T-helper 1 cell treated with Interleukin-12 subunit alpha and Interleukin-12 subunit beta and Interleukin-4 antibody, amounts not matched to agents 30 μg/mL and 1 μg/mL, for 36 hours (primary cell): ENCODE measurements at regions not wholly inside any gene's neighbourhood (a gene's known extent, or its start where the extent isn't known, plus 50 kb on each side); places are given as distances from the start of the nearest gene placed in this dataset.
A peak's percentile ranks its signal among the peaks of the same experiment; 100 is the strongest.

Experiments used
- H3K27ac Mint-ChIP-seq: one replicate; pipeline ENCODE4 v1.8.0; 2021; ENCODE audit warnings: mild to moderate bottlenecking, mixed read lengths
- H3K27me3 Mint-ChIP-seq: one replicate; pipeline ENCODE4 v1.8.0; 2021; ENCODE audit warnings: low read depth, mixed read lengths
- H3K36me3 Mint-ChIP-seq: one replicate; pipeline ENCODE4 v1.8.0; 2021; ENCODE audit warnings: low read depth, mixed read lengths
- H3K4me1 Mint-ChIP-seq: one replicate; pipeline ENCODE4 v1.8.0; 2021; ENCODE audit warnings: low read depth, mixed read lengths
- H3K4me3 Mint-ChIP-seq: one replicate; pipeline ENCODE4 v1.8.0; 2021; ENCODE audit warnings: mild to moderate bottlenecking, moderate library complexity, mixed read lengths
- H3K9me3 Mint-ChIP-seq: one replicate; pipeline ENCODE4 v1.8.0; 2021; ENCODE audit warnings: mixed read lengths

DNA sequence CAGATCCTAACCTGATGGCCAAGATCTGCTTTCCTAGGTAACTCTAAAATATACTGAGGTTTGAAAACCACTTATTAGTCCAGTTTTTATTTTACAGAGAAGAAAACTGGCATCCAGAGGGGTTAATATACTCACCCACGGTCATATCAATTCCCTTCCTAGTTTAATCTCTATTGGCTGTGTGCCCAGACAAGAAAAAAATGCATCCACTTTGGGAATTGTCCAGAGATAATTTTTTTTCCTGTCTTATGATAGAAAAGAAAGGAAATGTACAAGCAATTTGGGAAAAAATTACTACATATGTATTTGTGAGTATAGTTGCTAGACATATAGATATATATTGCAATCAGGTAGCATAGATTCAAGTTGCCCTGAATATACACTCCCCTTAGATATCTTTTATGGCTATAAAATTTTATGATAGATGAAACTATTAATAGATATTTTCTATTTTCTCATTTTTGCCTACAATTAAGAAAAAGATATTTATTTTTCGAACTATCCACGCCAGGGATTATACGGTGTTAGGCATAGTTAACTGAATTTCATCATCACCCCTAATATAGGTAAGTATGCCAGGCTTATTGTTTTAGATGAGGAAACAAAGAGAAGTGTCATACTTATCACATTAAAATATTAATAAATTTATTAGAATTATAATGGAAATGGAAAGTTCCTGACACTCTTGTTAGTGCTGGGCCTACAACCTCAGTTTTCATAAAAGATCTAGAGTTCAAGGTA lies 100.5 kb upstream of the SLC38A2 start:
- H3K36me3 Mint-ChIP-seq, result peaks cover 8% of the 10 kb centered on the region
- H3K9me3 Mint-ChIP-seq, result no peaks in the 10 kb centered on the region
- no peaks in the 10 kb centered on the region for H3K27me3 Mint-ChIP-seq
- H3K4me3 Mint-ChIP-seq, result peak overlapping the region; percentile 22
- peak overlapping the region; percentile 64 for H3K27ac Mint-ChIP-seq
- peaks cover 34% of the 10 kb centered on the region for H3K4me1 Mint-ChIP-seq

DNA sequence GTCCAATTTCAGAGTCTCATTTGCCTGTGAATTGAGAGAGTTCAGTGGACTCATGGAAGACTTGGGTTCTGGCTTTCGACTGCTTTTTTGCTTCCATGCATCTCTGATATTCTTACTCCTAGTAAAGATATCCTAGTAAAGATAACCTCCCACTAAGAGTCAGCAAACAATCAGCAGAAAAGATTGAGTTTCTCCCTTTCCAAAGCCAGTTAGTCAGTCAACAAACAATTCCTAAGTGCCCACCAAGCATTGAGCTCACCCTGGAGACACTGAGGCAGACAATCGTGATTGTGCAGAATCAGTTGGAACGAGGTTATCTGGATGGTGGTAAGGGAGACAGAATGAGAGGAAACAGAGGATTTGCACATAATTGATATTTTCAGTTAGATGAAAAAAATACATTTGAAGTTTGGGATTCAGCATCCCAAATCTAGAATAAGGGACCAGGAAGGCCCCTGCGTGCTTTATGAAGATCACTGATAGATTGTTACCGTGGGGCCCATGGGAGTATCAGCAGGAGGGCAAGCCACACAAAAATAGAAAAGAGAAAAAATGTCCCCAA lies 99.7 kb upstream of the SLC38A2 start:
- Mint-ChIP-seq H3K27me3 (no peaks in the 10 kb centered on the region), H3K9me3 (no peaks in the 10 kb centered on the region), H3K36me3 (peaks cover 2% of the 10 kb centered on the region), H3K4me1 (peaks cover 27% of the 10 kb centered on the region), H3K4me3 (no peak overlapping the region), H3K27ac (no peak overlapping the region)

DNA sequence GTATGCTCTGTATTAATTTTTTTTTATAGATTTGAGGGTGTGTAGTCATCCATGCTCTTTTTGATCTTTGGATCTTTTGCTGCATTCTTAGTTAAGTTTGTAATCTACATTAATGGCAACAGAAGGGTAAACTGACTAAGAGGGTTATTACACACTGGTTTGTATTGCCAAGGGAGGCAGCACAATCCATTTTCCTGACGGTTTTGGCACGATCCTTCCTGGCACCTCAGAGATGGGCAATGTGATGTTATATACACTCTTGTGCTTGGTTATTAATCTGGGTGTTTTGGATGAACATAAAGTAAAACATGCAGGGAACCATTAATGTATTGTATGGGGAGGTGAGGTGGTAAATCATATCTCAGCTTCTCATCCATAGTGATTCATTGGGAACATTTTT lies 98.8 kb upstream of the SLC38A2 start:
- H3K9me3 Mint-ChIP-seq, result no peaks in the 10 kb centered on the region
- no peaks in the 10 kb centered on the region for H3K27me3 Mint-ChIP-seq
- peak overlapping the region; percentile 25 for H3K4me3 Mint-ChIP-seq
- H3K27ac Mint-ChIP-seq, result no peak overlapping the region
- H3K36me3 Mint-ChIP-seq, result peaks cover 7% of the 10 kb centered on the region
- peaks cover 26% of the 10 kb centered on the region for H3K4me1 Mint-ChIP-seq

DNA sequence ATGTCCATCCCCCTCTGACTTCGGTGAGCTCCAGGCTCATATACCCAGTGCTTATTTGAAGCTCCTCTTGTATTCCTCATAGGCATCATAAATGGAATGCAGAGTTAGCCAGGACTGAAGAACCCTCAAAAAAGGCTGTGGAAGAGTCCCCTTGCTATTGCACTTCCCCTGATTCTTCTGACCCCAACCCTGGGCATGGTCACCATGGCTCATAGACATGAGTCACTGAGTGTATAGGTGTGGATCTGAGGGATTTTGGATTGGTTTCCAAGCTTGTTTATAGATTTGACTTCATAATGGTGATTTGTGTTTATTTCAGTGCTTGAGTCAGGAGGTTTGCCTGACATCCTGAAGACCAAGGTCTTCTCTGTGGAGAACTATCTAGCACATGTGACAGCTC lies 98.4 kb upstream of the SLC38A2 start:
- Mint-ChIP-seq H3K27ac (peak overlapping the region; percentile 59), H3K27me3 (no peaks in the 10 kb centered on the region), H3K9me3 (no peaks in the 10 kb centered on the region), H3K4me1 (peaks cover 25% of the 10 kb centered on the region), H3K4me3 (peak overlapping the region; percentile 25), H3K36me3 (peaks cover 8% of the 10 kb centered on the region)

DNA sequence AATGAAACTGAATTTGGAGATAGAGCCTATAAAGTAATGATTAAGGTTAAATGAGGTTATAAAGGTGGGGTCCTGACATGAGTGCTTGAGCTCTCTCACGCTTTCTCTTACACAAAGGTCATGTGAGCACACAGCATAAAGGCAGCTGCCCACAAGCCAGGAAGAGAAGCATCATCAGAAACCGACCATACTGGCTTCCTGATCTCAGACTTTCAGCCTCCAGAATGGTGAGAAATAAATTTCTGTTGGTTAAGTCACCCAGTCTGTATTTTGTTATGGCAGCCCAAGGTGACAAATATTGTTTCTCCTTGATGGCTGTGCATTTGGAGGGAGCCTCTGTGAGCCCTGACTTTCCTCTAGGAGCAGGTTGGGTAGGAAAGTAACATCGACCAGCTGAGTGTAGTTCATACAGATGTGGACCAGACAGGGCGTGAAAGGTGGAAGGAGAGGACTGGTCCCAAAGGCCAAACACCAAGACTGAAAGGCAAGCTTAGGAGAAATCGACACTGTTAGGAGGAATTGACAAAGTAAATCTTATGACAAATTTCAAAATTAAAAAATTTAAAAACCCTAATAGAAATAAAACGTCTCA lies 97.6 kb upstream of the SLC38A2 start:
- Mint-ChIP-seq H3K36me3 (peaks cover 12% of the 10 kb centered on the region), H3K4me3 (peak overlapping the region; percentile 75), H3K4me1 (peaks cover 25% of the 10 kb centered on the region), H3K9me3 (peaks cover 5% of the 10 kb centered on the region), H3K27me3 (no peaks in the 10 kb centered on the region), H3K27ac (peak overlapping the region; percentile 85)

DNA sequence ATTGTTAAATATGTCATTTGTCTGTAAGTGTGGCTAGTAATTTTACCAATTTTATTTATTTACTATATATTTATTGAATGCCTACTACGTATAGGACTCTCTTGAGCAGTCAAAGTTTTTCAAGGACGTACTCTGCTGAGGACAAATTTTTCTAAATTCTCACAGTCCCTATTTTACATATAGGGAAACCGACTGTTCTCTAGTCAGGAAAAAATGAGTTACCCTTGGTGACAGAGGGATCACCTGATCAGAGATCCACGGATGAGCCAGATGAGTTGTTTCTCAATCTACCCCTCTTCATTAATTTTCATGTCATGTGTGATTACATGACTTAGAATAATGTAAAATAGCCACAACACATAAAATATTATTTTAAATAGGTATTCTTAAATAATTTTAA lies 96.2 kb upstream of the SLC38A2 start:
- peaks cover 15% of the 10 kb centered on the region for H3K9me3 Mint-ChIP-seq
- peaks cover 23% of the 10 kb centered on the region for H3K4me1 Mint-ChIP-seq
- H3K27me3 Mint-ChIP-seq, result no peaks in the 10 kb centered on the region
- peaks cover 14% of the 10 kb centered on the region for H3K36me3 Mint-ChIP-seq
- H3K4me3 Mint-ChIP-seq, result no peak overlapping the region
- H3K27ac Mint-ChIP-seq, result no peak overlapping the region

DNA sequence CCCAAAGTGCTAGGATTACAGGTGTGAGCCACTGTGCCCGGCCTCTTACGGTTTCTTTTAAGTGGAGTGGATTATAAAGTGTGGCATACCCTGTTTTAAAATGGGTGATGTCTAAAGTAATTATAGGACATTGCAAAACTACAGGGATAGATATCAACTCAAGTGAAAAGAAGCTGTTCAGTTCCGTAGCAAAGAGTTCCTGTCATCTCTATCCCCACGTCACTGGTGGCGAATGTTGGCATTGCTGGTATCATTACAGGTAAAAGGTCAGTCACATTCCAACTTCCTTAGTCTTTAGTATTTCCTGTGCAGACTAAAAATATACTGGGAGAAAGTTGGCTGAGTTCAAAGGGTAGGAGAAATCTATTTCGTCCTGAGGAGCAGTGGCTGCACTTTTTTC lies 95.6 kb upstream of the SLC38A2 start:
- Mint-ChIP-seq H3K27me3 (no peaks in the 10 kb centered on the region), H3K27ac (no peak overlapping the region), H3K9me3 (peaks cover 15% of the 10 kb centered on the region), H3K4me3 (no peak overlapping the region), H3K4me1 (peaks cover 20% of the 10 kb centered on the region), H3K36me3 (peaks cover 14% of the 10 kb centered on the region)

DNA sequence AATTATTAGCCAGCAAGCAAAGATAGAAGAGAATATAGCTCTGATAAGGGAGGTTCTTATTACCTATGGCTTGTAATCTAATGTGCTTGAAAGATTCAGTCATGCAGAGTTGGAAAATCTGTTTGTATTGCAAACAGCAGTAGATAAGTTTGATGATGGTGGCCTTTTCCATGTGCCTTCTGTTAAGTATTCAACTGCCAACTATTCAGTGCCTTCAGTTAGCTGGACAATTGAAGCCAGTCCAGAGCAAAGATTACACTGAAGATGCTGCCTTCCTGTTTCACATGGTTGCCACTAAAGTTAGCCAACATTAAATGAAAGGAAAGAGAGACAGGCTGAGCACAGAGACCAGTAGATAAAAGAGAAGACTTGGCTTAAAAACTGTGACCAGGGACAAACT lies 92.7 kb upstream of the SLC38A2 start:
- H3K4me3 Mint-ChIP-seq, result no peak overlapping the region
- H3K27ac Mint-ChIP-seq, result no peak overlapping the region
- peaks cover 23% of the 10 kb centered on the region for H3K4me1 Mint-ChIP-seq
- H3K27me3 Mint-ChIP-seq, result no peaks in the 10 kb centered on the region
- H3K9me3 Mint-ChIP-seq, result peaks cover 15% of the 10 kb centered on the region
- peaks cover 18% of the 10 kb centered on the region for H3K36me3 Mint-ChIP-seq

DNA sequence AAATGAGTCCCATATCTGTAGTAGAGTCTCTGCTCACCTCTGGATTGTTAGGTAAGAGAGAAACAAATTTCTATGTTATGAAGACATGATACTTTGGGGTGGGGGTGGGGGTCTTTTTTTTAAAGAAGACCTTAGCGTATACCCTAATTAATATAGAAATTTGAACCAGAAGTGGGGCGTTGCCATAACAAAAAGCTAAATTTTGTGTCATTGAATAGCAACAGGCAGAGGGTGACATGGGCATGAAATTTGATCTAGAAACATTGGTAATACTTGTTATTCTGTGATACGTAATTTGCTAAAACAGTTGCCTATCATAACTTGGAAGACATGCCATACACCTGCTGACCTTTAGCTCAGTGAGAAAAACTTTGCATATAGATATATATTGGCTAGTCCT lies 92.3 kb upstream of the SLC38A2 start:
- Mint-ChIP-seq H3K4me3 (no peak overlapping the region), H3K4me1 (peaks cover 23% of the 10 kb centered on the region), H3K27me3 (no peaks in the 10 kb centered on the region), H3K36me3 (peaks cover 19% of the 10 kb centered on the region), H3K9me3 (peaks cover 15% of the 10 kb centered on the region), H3K27ac (no peak overlapping the region)

DNA sequence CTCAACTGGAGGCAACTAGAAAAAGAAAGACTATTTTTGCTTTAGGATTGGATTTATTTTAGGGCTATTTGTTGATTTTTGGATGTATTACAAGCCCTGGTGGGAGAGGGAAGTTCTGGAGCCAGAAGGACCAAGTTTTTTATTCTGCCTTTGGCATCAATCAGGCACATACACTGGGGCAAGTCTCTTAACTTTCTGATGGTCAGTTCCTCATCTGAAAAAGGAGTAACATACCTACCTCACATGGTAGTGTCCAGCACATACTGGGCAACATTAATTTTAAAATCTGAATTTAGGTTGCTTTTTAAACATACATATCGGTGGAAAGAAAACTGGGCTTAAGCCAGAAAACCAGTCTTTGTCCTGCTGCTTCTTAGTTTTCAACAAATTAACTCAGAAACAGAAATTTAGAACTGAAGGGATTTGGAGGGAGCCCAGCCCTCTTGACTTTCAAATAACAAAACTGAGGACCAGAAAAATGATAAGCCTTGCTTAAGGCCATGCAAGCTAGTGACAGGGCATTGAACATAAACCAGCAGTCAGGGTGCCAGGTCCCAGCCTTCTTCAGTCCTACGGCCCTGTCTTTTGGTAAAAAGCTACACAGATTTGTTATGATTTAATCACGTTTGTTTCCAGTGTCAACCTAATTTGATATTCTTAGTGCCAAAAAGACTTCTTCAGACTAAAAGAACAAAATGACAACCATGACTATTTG lies 90.2 kb upstream of the SLC38A2 start:
- no peaks in the 10 kb centered on the region for H3K27me3 Mint-ChIP-seq
- H3K4me3 Mint-ChIP-seq, result no peak overlapping the region
- H3K36me3 Mint-ChIP-seq, result peaks cover 19% of the 10 kb centered on the region
- peaks cover 15% of the 10 kb centered on the region for H3K9me3 Mint-ChIP-seq
- no peak overlapping the region for H3K27ac Mint-ChIP-seq
- H3K4me1 Mint-ChIP-seq, result peaks cover 38% of the 10 kb centered on the region

DNA sequence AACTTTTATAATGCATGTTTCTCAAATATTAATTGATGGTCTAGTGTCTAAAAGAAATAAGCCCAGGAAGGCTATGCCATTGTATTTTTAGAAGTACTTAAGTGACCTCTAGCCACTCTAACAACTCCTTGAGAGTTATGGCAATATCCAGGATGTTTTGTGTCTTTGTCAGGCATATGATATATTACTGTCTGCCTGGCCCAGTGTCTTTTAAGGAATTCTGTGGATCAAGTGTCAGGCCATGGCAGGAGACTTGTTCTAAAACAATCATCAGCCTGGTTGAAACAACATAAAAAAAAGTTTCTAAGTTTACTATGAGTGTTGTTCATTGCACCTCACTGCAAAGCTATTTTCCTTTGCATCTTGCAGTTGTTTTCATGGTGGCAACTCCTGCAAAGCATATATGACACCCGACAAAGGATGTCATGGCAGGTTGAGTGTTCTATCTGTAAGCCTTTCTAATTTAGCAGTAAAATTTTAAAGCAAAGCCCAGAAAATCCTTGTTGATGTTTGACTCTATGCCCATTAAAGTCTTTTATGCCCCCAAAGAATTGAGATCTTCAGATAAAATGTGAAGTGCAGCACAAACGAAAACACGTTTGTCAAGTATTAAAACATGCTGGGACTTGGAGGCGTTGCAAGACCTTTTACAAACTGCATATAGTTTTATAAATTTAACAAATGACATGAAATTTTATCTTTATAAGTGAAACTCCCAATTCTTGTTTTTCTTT lies 89.5 kb upstream of the SLC38A2 start:
- no peaks in the 10 kb centered on the region for H3K27me3 Mint-ChIP-seq
- H3K4me1 Mint-ChIP-seq, result peaks cover 39% of the 10 kb centered on the region
- H3K27ac Mint-ChIP-seq, result no peak overlapping the region
- no peak overlapping the region for H3K4me3 Mint-ChIP-seq
- peaks cover 15% of the 10 kb centered on the region for H3K9me3 Mint-ChIP-seq
- H3K36me3 Mint-ChIP-seq, result peaks cover 17% of the 10 kb centered on the region

DNA sequence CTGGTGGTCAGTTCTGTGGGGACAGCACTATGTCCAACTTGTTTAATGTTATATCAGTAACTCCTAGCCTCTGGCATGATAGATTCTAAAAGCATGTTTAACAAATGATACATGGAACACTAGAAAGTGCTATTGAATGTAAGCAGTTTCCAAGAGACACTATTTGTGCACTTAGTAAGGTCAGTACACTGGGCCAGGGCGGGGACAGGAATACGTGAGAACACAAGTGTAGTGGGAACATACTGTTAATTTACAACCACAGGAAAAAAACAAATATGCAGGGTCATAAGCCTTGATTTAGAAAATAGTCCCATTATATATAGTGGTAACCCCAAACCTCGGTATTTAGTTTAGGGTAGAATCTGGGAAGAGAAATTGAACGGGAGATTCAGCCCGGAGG lies 88.9 kb upstream of the SLC38A2 start:
- H3K27me3 Mint-ChIP-seq, result no peaks in the 10 kb centered on the region
- H3K4me3 Mint-ChIP-seq, result no peak overlapping the region
- H3K4me1 Mint-ChIP-seq, result peaks cover 42% of the 10 kb centered on the region
- no peak overlapping the region for H3K27ac Mint-ChIP-seq
- H3K36me3 Mint-ChIP-seq, result peaks cover 17% of the 10 kb centered on the region
- H3K9me3 Mint-ChIP-seq, result peaks cover 15% of the 10 kb centered on the region

DNA sequence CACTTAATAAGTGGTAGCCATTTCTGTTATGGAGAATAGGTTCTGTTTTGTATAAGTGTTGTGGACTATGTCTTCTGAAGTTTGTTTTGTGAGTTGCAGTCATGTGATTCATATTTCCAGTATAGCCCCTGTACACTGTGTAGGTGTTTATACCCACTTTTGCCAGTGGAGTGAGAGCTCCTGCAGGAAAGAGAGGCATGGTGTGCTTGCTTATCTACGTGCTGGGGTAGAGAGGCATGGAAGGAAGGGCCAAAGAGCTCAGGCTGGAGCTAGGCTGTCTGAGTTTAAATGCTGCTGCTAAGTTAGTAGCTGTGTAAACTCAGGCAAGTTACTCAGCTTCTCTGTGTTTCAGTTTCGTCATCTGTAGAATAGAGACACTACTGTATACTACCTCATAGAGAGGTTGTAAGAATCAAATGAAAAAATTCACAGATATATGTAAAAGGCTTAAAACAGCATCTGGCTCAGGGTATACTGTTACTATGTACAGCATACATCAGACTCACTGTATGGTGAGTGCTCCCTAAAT lies 88.2 kb upstream of the SLC38A2 start:
- peak overlapping the region; percentile 99 for H3K27ac Mint-ChIP-seq
- H3K4me3 Mint-ChIP-seq, result peak overlapping the region; percentile 92
- H3K9me3 Mint-ChIP-seq, result peaks cover 15% of the 10 kb centered on the region
- peaks cover 16% of the 10 kb centered on the region for H3K36me3 Mint-ChIP-seq
- peaks cover 47% of the 10 kb centered on the region for H3K4me1 Mint-ChIP-seq
- H3K27me3 Mint-ChIP-seq, result no peaks in the 10 kb centered on the region
